Thoracic aorta (tissue), 2 donors: ENCODE measurements at regions not wholly inside any gene's neighbourhood (a gene's known extent, or its start where the extent isn't known, plus 50 kb on each side); places are given as distances from the start of the nearest gene placed in this dataset.

Experiments
- ATAC-seq: fragments of 150-250 bp; one replicate; pipeline ENCODE4 v1.8.0; 2017; ENCODE audit warnings: low read depth; ENCODE audit not compliant: insufficient number of reproducible peaks, low FRiP score
- DNase-seq: peaks from one replicate; pipeline ENCODE4 v3.0.0-alpha.2; 2020; ENCODE audit warnings: low spot score
- H3K27ac ChIP-seq, 2 donors: fragments of 200-600 bp; sonication (generic); 1 replicate in 1 of 2; 2 replicates in 1 of 2; pipeline ENCODE4 v1.5.1; 2016; ENCODE audit warnings: mild to moderate bottlenecking in 2 of 2, moderate library complexity in 2 of 2
- H3K27me3 ChIP-seq: fragments of 200-600 bp; sonication (generic); replicated peaks from 2 replicates; pipeline ENCODE4 v1.6.0; 2016; ENCODE audit warnings: mild to moderate bottlenecking; ENCODE audit not compliant: insufficient read depth
- H3K36me3 ChIP-seq: fragments of 200-600 bp; sonication (generic); one replicate; pipeline ENCODE4 v1.5.1; 2016
- H3K4me1 ChIP-seq, 2 donors: fragments of 200-600 bp; sonication (generic); 1 replicate in 1 of 2; 2 replicates in 1 of 2; pipeline versions ENCODE4 v1.5.1 to v1.6.0; 2016; ENCODE audit warnings: low read depth in 2 of 2, mild to moderate bottlenecking in 1 of 2; ENCODE audit not compliant: control insufficient read depth in 1 of 2
- H3K4me3 ChIP-seq: fragments of 200-600 bp; sonication (generic); 2 replicates; pipeline ENCODE4 v1.5.1; 2016; ENCODE audit warnings: mild to moderate bottlenecking
- H3K9me3 ChIP-seq: fragments of 200-600 bp; sonication (generic); 2 replicates; pipeline ENCODE4 v1.5.1; 2016
- TF ChIP-seq, protein P1 (sequence below): fragments of 200-600 bp; sonication (generic); IDR thresholded peaks from one replicate; pipeline ENCODE4 v1.5.1; 2019; ENCODE audit warnings: antibody characterized with exemption

GRCh38 chr13:33634546-33634982 is 183.4 kb upstream of the RFC3 start:
- H3K27ac ChIP-seq, result no peak overlapping the region
- H3K36me3 ChIP-seq, result no peaks in the 10 kb centered on the region

GRCh38 chr13:33636243-33636642 is 181.7 kb upstream of the RFC3 start:
- H3K27ac ChIP-seq, result no peak overlapping the region
- H3K36me3 ChIP-seq, result no peaks in the 10 kb centered on the region
- TF ChIP-seq, protein P1, sequence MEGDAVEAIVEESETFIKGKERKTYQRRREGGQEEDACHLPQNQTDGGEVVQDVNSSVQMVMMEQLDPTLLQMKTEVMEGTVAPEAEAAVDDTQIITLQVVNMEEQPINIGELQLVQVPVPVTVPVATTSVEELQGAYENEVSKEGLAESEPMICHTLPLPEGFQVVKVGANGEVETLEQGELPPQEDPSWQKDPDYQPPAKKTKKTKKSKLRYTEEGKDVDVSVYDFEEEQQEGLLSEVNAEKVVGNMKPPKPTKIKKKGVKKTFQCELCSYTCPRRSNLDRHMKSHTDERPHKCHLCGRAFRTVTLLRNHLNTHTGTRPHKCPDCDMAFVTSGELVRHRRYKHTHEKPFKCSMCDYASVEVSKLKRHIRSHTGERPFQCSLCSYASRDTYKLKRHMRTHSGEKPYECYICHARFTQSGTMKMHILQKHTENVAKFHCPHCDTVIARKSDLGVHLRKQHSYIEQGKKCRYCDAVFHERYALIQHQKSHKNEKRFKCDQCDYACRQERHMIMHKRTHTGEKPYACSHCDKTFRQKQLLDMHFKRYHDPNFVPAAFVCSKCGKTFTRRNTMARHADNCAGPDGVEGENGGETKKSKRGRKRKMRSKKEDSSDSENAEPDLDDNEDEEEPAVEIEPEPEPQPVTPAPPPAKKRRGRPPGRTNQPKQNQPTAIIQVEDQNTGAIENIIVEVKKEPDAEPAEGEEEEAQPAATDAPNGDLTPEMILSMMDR, result no peak

More at GRCh38 chr13:33634546-33634982, 183.4 kb upstream of the RFC3 start:
- Histone ChIP-seq H3K27me3 (no peaks in the 10 kb centered on the region), H3K4me3 (no peak overlapping the region), H3K4me1 (peaks cover 0 to 4% of the 10 kb centered on the region in 2 donors), H3K9me3 (no peaks in the 10 kb centered on the region)
- DNase-seq, result no peak
- ATAC-seq, result no peak
- TF ChIP-seq, protein P1, result no peak

GRCh38 chr13:33636955-33637670 is 180.8 kb upstream of the RFC3 start:
- H3K36me3 ChIP-seq, result no peaks in the 10 kb centered on the region
- no peaks in the 10 kb centered on the region for H3K9me3 ChIP-seq
- no peaks in the 10 kb centered on the region for H3K27me3 ChIP-seq
- H3K27ac ChIP-seq, result no peak overlapping the region
- TF ChIP-seq, protein P1, result no peak
- DNase-seq (no peak), ATAC-seq (no peak)
- H3K4me3 ChIP-seq, result no peak overlapping the region
- peaks cover 0 to 6% of the 10 kb centered on the region in 2 donors for H3K4me1 ChIP-seq

More at GRCh38 chr13:33636243-33636642, 181.7 kb upstream of the RFC3 start:
- Histone ChIP-seq H3K4me1 (peaks cover 0 to 4% of the 10 kb centered on the region in 2 donors), H3K4me3 (no peak overlapping the region), H3K27me3 (no peaks in the 10 kb centered on the region), H3K9me3 (no peaks in the 10 kb centered on the region)
- no peak for ATAC-seq
- DNase-seq, result no peak

- Histone ChIP-seq H3K27ac (no peak overlapping the region), H3K4me1 (peaks cover 3 to 17% of the 10 kb centered on the region in 2 donors), H3K9me3 (no peaks in the 10 kb centered on the region), H3K36me3 (no peaks in the 10 kb centered on the region), H3K4me3 (no peak overlapping the region), H3K27me3 (no peaks in the 10 kb centered on the region)
- TF ChIP-seq, protein P1, result no peak
- no peak for ATAC-seq
- DNase-seq, result no peak
These were observed 179.8 kb upstream of the RFC3 start for GRCh38 chr13:33637978-33638743.

DNA sequence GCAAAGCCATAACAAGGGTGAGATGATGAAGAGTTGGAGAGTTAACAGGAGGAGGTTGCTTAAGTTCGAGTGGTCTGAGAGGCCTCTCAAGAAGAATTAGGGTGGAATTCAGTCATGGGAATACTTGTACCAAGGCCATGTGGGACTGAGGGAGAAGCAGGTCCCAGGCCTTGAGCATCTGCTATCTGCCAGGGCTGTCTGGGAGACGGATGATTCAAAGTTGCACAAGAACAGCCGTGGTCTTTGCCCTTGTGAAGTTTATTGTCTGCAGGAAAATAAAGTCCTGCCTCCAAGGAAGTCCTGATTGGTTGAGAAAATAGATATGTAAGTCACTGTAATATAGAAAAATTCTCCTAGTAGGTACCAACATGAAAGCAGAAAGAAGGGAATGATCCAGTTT is 178.8 kb upstream of the RFC3 start:
- H3K4me1 ChIP-seq, result peaks cover 10 to 27% of the 10 kb centered on the region in 2 donors
- no peaks in the 10 kb centered on the region for H3K27me3 ChIP-seq
- ATAC-seq, result no peak
- TF ChIP-seq, protein P1, result no peak
- H3K27ac ChIP-seq, result no peak overlapping the region
- no peak overlapping the region for H3K4me3 ChIP-seq
- H3K36me3 ChIP-seq, result no peaks in the 10 kb centered on the region
- no peak for DNase-seq
- no peaks in the 10 kb centered on the region for H3K9me3 ChIP-seq
